NCI-H2227 (cell line): ENCODE measurements at regions not wholly inside any gene's neighbourhood (a gene's known extent, or its start where the extent isn't known, plus 50 kb on each side); places are given as distances from the start of the nearest gene placed in this dataset.
"Not testable (repeated sequence)": the region's sequence is repeated elsewhere in the genome, so short reads cannot be mapped to it uniquely, and the experiment has no call there.

Experiments
- DNase-seq: peaks from one replicate; lab custom pipeline; 2025; ENCODE audit not compliant: unreplicated experiment; lab: John Stamatoyannopoulos, UW

DNA sequence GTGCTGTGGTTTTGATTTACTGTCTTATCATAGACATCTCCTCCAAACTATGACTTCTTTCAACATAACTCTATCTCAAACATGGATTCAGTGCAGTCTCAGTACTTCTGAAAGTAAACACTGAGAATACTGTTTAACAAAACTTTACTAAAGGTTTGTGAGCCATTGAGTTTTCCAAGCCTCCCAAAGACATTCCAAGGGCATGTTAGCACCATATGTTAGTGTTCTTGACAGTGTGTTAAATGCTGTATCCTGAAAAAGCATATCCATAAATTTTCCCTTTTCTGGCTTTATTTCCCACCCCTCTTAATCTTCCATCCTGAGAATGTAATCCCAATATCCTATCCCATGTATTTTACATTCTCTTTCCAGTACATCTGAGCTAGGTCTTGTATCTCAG lies 446.8 kb upstream of the CXADR start:
- no peak for DNase-seq

DNA sequence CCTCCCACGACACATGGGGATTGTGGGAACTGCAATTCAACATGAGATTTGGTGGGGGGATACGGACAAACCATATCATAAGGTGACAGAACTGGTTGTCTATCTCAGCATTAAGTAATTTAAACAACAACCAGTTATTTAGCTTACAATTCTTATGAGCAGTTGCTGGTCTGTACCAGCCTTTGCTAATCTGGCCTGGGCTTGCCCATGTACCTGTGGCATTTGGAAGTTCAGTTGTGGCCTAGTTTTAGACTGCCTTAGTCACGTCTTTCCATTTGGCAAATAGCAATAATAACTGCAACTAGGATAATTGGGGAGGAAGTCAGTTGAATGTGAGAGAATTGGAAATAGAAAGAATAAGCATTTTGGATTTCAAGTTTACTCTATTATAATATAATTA lies 441.8 kb upstream of the CXADR start:
- no peak for DNase-seq

DNA sequence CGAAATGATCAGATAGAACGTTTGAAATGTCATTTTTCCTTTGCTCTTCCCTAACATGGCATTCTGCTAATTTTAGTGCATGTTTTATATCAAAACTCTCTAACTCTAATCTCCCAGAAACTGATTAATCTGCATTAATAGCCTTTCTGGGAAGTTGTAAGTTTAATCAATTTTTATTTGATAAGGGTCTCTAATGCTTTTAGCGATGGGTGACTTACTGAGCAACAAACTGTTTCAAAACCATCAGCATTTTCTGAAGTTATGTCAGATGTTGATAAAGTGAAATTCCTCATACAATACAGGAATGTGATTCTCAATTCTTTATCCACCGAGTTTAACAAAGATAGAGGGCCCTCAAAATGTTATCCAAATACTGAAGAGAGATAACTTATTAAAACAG lies 431.6 kb upstream of the CXADR start:
- DNase-seq, result no peak

DNA sequence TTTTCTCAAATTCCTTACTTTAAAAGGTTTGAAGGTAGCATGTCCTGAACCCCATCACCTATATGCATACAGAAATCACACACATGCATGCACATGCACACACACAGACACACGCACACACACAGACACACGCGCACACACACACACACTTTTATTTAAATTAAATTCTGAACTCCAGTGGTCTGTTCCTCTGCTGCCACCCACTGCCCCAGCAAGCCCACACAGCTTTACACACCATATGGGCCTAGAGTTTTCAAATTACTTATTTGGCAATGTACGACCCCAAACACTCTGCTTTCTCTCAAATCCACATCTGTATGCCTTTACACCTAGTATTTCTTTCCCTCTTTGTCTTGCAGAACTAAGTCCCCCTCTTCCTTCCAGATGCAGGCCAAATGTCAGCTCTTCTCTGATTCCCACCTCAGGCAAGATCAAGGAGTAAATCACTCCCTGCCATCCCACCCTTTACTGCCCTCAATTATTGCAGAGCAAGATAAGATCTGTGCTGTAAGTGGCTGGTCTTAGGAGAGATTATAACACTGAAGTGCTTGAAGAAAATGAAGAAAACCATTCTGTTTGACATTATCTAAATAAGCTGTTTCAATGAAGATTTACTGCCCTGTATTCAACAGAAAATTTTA lies 429.9 kb upstream of the CXADR start:
- no peak for DNase-seq

DNA sequence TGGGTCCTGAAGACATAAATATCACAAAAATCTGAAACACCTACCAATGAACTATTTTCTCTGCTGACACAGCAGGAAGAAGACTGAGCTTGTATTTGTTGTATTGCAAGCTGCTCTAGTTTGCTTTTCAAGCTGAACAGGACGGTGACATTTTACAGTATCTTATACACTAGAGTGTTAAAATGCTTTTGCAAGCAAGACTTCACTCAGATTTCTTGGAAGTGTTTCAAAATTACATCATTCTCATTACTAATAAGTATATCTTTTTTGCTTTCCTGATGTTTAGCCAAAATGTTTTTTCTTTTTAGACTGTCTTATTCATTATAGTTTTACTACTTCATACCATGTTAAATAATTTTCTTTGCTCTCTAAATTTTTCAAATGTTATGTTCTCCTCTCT lies 427.1 kb upstream of the CXADR start:
- DNase-seq, result no peak

DNA sequence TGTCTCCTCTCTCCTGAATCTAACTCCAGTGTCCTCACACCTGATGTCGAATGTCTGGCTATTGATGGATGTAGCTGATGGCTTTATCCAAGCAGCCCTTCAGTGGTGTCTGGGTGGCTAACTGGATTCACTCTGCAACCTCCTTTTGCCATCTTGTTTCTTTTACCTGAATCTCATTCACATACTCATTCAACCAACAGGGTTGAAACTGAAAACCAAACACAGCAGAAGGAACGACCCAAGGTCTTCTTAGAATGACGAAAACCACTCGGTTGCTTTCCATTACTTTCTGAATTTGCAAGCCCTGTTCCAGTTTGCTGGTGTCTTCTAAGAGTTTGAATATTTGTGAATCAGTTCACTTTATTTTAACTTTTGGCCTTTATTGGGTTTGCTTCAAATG lies 424.3 kb upstream of the CXADR start:
- no peak for DNase-seq

DNA sequence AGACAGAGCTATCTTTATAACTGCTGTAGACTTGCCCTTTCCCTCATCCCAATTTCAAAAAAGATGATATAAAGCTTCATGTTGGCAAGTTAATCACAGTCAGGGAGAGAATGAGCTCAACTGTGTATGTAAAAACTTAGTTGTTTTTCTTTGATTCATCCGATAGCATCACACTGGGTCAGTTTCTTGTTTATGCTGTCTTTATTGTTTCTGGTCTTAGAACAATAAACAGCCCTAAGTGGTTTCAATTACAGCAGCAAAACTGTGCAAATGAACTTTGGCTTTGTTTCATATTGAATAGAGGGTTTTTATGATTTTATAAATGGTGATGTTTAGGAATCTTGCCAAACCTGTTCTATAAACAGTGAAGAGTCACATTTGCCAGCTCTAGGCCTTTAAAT lies 423.8 kb upstream of the CXADR start:
- DNase-seq, result no peak

DNA sequence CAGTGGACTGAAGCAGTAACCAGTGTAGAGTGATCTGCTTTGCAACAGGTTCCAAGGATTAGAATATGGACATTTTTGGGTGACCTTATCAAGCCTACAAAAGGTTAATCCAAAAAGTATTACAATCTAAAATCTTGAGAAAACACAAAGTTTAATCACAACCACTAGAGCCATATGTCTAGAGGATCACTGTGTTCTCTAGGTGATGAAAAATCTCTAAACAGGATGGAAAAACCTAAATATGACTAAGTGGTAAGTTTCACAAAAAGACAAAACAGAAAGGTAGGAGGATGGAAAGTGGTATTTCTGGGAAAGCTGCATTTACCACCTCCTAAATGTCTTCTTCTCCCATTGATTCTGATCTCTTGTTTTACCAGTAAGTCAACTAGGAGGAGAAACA lies 411.1 kb upstream of the CXADR start:
- DNase-seq, result no peak

DNA sequence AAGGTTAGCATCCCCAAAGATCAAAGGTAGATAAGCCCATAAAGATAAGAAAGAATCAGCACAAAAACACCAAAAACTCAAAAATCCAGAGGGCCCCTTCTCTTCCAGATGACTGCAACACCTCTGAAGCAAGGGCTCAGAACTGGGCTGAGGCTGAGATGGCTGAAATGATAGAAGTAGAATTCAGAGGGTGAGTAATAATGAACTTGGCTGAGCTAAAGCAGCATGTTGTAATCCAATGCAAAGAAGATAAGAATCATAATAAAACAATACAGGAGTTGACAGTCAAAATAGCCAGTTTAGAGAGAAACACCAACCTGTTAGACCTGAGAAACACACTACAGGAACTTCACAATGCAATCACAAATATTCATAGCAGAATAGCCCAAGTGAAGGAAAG lies 406.9 kb upstream of the CXADR start:
- no peak for DNase-seq

DNA sequence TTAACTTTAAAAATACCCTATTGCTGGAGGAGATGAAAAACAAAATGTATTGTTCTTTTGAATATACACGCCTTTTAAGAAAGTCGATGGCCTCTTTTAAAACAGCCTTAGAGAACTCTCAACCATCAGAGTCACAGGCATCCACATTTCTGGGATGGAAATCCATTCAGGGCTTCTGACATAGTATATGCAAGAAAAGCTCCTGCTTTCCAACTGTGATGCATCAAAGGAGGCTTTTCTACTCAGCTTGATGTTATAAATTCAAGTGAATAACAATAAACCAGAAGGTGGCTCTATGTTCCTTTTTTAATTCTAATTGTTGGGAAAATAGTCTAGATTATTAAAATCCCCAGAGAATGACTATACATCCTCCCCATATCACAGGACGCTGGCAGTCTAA lies 398.8 kb upstream of the CXADR start:
- DNase-seq, result no peak

DNA sequence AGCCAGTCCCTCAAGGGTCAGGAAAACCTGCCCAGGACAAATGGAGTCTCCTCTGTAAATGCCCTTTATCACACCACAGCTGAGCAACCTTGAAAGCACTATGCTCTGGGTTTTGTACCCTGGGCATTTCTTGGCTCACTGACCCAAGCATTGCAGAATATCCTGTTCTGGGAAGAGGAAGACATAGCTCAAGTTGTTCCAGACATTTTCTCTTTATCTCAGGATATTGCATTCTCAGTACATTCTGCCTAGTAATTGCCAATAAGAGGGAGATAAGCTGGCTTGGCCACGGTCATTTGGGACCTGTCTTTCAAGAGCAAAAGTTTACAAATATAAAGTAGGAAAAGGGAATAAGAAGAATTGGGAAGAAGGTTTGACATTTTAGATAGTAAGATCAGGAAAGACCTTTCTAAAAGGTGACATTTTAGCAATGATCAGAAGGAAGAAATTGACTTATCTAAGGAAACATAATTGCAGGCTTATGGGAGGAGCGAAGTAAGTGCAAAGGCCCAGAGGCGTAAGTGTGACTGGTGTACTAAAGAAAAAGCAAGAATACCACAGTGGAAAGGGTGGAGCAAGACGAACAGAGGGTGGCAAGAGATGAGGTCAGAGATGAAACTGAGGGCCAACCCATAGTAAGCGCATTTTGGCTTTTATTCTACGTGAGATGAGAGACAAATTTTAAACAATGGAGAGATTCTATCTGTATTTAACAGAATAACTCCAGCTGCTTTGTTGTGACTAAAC lies 394.0 kb upstream of the CXADR start:
- no peak for DNase-seq

DNA sequence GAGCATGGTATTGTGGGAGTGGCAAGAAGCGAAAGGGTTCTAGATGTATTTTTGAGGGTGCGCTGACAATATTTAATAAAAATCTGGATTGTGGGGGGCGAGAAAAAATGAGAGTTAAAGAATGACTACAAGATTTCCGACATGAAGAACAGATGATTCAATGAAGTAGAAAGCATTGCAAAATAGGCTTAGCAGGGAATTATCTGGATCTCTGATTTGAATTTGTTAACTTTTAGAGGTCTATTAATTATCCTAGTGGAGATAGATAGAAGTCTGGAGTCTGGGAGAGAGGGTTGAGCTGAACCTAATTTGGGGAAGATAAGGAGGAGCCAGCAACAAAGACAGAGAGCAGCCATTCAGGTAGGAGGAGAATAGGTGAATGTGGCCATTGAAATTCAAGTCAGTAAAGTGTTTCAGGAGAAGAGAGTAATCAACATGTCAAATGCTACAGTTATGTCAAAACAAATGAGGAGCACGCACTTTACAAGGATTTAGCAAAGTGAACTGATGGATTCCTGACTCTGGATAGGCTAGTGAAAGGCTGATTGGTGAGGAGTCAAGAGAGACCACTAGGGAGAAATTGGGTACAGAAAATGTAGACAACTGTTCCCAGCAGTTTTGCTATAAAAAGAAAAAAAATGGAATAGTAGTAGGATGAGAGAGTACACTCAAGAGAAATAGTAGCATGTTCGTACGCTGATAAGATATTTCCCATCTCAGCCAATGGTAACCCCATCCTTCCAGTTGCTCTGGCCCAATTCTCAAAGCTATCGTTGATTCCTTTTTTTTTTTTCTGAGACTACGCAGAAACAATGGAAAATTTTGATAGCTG lies 393.2 kb upstream of the CXADR start:
- no peak for DNase-seq

DNA sequence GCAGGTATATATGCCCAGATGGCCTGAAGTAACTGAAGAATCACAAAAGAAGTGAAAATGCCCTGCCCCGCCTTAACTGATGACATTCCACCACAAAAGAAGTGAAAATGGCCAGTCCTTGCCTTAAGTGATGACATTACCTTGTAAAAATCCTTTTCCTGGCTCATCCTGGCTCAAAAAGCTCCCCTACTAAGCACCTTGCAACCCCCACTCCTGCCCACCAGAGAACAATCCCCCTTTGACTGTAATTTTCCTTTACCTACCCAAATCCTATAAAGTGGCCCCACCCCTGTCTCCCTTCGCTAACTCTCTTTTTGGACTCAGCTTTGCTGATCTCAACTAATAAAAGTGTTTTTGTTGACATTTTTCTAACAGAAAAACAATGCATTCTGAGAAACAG lies 385.4 kb upstream of the CXADR start:
- DNase-seq, result not testable (repeated sequence)

DNA sequence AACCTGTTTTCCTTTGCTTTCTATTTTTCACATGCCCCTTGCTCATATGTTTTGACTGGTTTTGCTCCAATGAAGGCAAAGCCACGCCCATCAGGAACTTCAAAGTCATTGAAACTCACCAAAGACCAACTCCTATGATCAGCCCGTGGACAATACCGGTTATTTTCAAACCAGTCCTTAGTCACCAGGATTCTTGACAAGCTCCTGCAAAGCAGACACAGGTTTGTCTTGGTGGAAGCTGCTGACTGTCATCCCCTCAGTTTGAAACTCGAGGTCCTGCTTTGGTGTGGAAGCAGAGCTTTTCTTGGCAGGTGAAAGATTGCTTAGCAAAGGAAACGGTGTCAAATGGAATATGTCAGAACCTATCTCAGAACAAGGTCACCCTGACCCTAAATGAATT lies 384.7 kb upstream of the CXADR start:
- no peak for DNase-seq

DNA sequence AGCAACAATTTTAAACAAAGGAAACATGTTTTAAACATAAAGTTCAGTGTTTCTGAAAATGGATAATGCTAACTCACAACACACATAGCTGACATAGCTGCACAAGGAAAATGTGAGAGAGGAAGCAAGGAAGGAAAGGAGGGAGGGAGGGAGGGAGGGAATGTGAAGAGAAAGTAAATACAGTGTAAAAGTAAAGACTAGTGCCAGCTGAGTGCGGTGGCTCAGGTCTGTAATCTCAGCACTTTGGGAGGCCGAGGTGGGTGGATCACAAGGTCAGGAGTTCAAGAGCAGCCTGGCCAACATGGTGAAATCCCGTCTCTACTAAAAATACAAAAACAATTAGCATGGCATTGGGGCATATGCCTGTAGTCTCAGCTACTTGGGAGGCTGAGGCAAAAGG lies 373.7 kb upstream of the CXADR start:
- not testable (repeated sequence) for DNase-seq

DNA sequence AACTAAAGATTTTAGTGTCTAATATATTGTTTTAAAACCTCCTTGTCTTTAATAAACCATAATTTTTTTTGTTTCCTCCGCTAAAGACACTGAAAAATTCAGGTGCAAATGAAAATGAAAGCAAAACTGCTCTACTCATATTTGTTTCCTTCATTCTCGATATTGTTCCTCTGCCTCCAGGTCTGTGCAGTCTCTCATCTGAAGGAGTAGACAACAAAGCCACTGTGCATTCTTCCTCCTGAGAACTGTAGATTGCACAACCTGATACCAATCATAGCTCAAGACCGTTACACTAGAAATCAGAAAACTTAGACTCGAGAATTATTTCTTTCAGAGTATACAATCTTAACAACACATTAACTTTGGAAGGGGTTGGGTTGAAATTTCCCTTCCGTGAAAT lies 373.1 kb upstream of the CXADR start:
- no peak for DNase-seq

DNA sequence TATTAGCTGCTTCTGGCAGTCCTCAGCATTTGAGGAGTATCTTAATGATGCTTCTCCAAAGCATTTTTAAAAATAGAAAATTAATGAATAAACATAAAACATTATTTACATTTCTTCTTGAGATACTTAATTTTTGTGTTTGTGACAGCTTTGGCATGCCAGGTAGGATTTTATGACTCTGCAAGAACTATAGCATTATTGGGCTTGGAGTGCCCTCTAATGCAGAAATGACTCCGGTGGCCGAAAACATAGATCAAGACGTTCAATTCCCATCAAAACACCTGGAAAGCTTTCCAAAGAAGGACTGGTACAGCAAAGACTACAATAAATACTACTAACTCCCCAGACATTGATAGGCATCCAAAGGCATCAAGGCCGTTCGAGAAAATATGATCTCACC lies 366.4 kb upstream of the CXADR start:
- DNase-seq, result no peak

DNA sequence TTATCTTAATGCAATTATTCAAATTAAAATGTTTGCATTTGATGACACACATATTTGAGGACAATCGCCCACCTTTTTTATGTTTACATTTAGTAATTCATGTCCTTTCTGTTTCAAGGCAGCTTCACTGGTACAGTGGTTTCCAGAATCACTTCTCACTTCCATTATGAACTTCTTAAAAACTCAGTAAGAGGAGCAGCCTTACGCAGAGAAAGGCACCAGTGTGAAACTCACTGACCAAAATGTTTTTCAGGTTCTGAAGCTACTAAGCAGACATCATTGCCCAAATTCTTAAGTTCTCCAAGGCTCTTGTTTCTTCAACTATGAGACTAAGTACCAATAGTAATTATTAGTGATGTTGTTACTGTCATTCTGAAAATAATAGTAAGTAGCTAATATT lies 353.1 kb upstream of the CXADR start:
- DNase-seq, result no peak

DNA sequence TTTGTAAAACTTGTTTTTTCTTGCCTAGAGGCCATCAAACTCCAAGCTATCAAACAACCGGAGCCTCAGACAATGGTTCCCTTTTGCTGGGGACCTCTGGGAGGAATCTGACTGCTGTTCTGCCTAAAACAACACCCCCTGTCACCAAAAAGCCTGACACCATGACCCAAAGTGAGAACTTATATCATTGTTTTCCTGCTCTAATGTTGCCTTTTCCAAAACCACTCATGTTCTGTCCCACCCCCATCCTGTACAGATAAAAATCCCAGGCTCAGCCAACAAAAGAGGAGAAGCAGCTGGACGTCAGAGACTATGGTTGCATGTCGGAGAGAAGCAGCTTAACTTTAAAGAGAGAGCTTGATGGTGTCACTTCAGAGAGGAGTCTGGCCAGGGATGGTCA lies 327.2 kb upstream of the CXADR start:
- DNase-seq, result no peak

DNA sequence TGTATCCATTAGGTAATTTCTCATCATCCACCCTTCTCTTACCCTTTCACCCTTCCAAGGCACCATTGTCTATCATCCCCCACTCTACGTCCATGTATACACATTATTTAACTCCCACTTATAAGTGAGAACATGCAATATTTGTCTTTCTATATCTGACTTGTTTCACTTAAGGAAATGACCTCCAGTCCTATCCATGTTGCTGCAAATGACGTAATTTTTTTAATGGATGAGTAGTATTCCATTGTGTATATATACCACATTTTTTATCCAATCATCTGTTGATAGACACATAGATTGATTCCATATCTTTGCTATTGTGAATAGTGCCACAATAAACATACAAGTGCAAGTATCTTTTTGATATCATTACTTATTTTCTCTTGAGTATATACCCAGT lies 322.9 kb upstream of the CXADR start:
- DNase-seq, result no peak

DNA sequence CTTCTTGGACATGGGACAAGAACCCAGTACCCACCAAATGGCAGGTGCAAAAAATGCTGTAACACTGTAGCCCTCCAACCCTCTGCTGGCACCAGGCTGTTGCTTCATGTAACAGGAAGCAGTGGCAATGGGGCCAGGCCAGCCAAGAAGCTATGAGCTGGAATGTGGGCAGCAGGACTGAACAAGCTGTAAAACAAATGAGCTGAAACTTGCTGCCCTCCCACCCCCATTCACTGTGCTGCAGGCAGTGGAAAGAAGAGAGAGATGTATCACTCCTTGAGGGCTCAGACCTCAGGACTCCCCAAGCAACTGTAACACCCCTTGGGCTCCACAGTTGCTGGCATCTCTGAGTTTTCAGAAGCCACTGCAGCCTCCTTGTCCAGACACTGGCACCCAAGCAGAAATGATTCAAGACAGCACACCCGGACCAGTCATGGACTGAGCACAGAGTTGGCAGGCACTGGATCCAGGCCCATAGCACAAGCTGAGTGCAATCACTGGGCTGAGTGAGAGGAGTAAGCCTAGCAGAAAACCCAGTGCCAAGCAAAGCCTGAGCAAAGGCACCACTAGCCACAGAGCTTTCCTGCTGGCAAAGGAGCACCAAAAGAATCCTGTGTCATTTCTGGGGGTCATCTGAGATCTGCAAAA lies 321.4 kb upstream of the CXADR start:
- no peak for DNase-seq

DNA sequence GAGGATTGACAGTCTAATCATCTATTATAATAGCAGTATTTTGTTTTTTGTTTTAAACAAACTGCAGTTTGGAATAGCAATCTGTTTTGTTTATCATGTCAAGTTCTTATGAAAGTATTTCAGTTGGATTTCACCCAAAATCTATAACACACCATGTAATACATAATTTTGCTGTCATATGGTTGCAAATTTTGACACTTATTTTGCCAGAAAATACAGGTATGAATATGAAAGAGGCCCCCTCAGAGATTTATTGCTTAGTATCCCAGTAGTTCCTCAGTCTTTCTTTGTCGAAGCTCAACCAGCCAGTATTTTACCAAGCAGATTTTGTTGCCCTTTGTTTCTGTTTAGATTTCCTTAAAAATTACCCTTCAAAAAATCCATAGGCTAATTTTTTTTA lies 317.5 kb upstream of the CXADR start:
- no peak for DNase-seq
